Right lobe of liver (tissue), 4 donors: ENCODE measurements at regions not wholly inside any gene's neighbourhood (a gene's known extent, or its start where the extent isn't known, plus 50 kb on each side); places are given as distances from the start of the nearest gene placed in this dataset.

Experiments used
- CTCF ChIP-seq, 4 donors: fragments of 200-600 bp in 3 of 4; fragments of 450-650 bp in 1 of 4; IDR thresholded peaks; one replicate each; pipeline versions ENCODE4 v1.5.1 to v1.8.0; 2016 to 2022; ENCODE audit warnings: antibody characterized with exemption in 4 of 4, mild to moderate bottlenecking in 2 of 4
- POLR2A ChIP-seq: fragments of 450-650 bp; IDR thresholded peaks from one replicate; pipeline ENCODE4 v1.6.1; 2017; ENCODE audit warnings: antibody characterized with exemption, mild to moderate bottlenecking
- donor health status: DM: no; HTN: no; CAD: no.
- donor health status: DM: no; HTN: no; CAD: no.
- donor health status: DM: no; HTN: yes; CAD: no.

- TF ChIP-seq CTCF (IDR thresholded peaks at IDR 0.05), result no peak
- no peak for TF ChIP-seq POLR2A
Measured at GRCh38 chr10:6362879-6363278, 160.1 kb downstream of the PFKFB3 start.
